Femur (tissue), 1 donor: ENCODE measurements at regions not wholly inside any gene's neighbourhood (a gene's known extent, or its start where the extent isn't known, plus 50 kb on each side); places are given as distances from the start of the nearest gene placed in this dataset.

Source experiments
- DNase-seq: peaks from one replicate; pipeline ENCODE4 v3.0.0-alpha.2; 2017

- no peak for DNase-seq
Measured at GRCh38 chr9:89748831-89749499, 144.2 kb downstream of the GADD45G start.

GRCh38 chr9:89749500-89750116, 144.8 kb downstream of the GADD45G start:
- no peak for DNase-seq

GRCh38 chr9:89750117-89750791, 145.4 kb downstream of the GADD45G start:
- peak; percentile 85 for DNase-seq

GRCh38 chr9:89751079-89751825, 146.4 kb downstream of the GADD45G start:
- DNase-seq: no peak

GRCh38 chr9:89752154-89752553, 147.3 kb downstream of the GADD45G start:
- no peak for DNase-seq

GRCh38 chr9:89753472-89754055, 148.8 kb downstream of the GADD45G start:
- DNase-seq: no peak

- no peak for DNase-seq
Measured at GRCh38 chr9:89754193-89754592, 149.4 kb downstream of the GADD45G start.

GRCh38 chr9:89755821-89756220, 151.0 kb downstream of the GADD45G start:
- DNase-seq: no peak

- no peak for DNase-seq
Measured at GRCh38 chr9:89756891-89757537, 152.2 kb downstream of the GADD45G start.

- no peak for DNase-seq
Measured at GRCh38 chr9:89757776-89758528, 153.1 kb downstream of the GADD45G start.

GRCh38 chr9:89759572-89759971, 154.8 kb downstream of the GADD45G start:
- DNase-seq: no peak

- DNase-seq: no peak
Measured at GRCh38 chr9:89760123-89760522, 155.3 kb downstream of the GADD45G start.

GRCh38 chr9:89764217-89764616, 159.4 kb downstream of the GADD45G start:
- DNase-seq: no peak

GRCh38 chr9:89765211-89765946, 160.6 kb downstream of the GADD45G start:
- DNase-seq: no peak

- DNase-seq: no peak
Measured at GRCh38 chr9:89766991-89767390, 162.2 kb downstream of the GADD45G start.

- DNase-seq: no peak
Measured at GRCh38 chr9:89768051-89768450, 163.2 kb downstream of the GADD45G start.

- no peak for DNase-seq
Measured at GRCh38 chr9:89768650-89769071, 163.8 kb downstream of the GADD45G start.

- no peak for DNase-seq
Measured at GRCh38 chr9:89770531-89771174, 165.8 kb downstream of the GADD45G start.

GRCh38 chr9:89771205-89771604, 166.4 kb downstream of the GADD45G start:
- DNase-seq: no peak

GRCh38 chr9:89773170-89773569, 168.4 kb downstream of the GADD45G start:
- DNase-seq: no peak
